Limb (tissue), 2 donors: ENCODE measurements at regions not wholly inside any gene's neighbourhood (a gene's known extent, or its start where the extent isn't known, plus 50 kb on each side); places are given as distances from the start of the nearest gene placed in this dataset.
A peak's percentile ranks its signal among the peaks of the same experiment; 100 is the strongest.
"Not testable (repeated sequence)": the region's sequence is repeated elsewhere in the genome, so short reads cannot be mapped to it uniquely, and the experiment has no call there.

Source experiments
- DNase-seq, 2 donors: peaks; one replicate each; pipeline ENCODE4 v3.0.0-alpha.2; 2016; ENCODE audit errors: extremely low spot score in 2 of 2

- no peak for DNase-seq
Observed at GRCh38 chr15:87753539-87753938, 503.0 kb downstream of the NTRK3 start.

- DNase-seq, result peak in 1 of 2 donors; percentile 67
Observed at GRCh38 chr15:87752250-87752951, 504.1 kb downstream of the NTRK3 start.

GRCh38 chr15:87748483-87748882 is 508.1 kb downstream of the NTRK3 start:
- no peak for DNase-seq

GRCh38 chr15:87747087-87747486 is 509.5 kb downstream of the NTRK3 start:
- DNase-seq, result no peak

DNA sequence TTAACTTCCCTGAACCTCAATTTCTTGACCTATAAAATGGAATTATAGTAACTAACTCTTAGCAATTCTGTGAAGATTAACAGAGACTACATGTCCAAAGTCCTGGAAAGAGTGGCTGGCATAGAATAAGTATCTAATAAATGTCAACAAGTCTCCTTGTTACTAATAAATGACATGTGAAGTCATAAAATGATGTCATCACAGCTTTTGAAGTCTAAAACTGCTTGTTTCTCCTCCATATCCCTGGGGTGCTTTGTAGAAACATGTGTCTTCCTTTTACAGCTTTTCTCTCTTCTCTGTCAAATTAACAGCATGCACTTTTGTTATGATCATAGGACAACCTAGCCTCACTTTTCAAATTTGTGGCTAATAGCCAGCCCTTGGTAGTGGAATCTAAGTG is 510.2 kb downstream of the NTRK3 start:
- peak in 1 of 2 donors; percentile 26 for DNase-seq

- DNase-seq, result no peak
Observed at GRCh38 chr15:87744815-87745214, 511.7 kb downstream of the NTRK3 start.

- DNase-seq, result no peak
Observed at GRCh38 chr15:87743562-87743961, 513.0 kb downstream of the NTRK3 start.

DNA sequence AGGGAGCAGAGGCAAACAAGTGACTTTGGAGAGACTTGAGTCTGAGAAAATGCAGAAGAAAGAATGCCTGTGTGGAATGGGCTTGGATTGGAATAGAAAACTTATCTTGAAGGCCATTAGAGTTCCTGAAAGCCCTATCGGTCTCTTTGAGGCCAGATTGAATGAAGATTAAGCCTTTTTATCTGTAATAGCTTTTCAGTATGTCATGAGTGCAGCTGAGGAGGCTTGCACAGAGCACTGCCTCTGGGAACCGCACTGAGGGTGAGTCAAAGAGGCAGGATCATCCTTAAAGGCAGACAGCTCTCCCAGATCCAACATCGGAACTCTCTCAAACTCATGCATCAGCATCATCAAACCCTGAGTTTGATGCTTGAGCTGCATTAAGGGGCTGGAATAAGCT is 515.2 kb downstream of the NTRK3 start:
- no peak for DNase-seq

DNA sequence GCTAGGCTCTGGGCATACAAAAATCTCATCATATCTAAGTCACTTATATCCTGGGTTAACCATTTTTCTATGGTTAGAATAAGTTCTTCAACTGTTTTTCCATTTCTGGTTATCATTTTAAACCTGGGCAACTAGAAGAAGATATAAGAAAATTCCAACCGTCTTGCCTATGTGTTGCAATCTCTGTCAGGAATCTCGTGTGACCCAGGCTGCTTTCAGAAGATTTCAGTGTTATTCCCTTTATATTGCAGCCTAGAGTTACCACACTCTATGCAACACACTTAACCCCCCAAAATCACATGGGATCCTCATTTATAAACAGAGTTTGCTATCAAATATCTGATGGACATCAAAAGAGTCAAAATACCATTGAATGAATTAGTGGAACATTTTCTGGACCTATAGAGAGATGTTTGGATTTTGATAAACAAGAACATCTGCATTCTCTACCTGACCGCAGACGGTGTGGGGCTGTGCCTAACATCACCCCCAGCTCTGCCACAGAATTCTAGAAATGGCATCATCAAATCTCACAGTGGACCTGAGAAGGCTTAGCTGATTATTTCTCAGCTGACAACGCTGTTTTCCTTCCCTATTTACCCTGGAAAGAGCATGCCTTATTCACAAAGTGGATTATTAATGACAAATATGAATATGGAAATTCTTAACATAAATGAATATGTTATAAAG is 515.7 kb downstream of the NTRK3 start:
- no peak for DNase-seq

DNA sequence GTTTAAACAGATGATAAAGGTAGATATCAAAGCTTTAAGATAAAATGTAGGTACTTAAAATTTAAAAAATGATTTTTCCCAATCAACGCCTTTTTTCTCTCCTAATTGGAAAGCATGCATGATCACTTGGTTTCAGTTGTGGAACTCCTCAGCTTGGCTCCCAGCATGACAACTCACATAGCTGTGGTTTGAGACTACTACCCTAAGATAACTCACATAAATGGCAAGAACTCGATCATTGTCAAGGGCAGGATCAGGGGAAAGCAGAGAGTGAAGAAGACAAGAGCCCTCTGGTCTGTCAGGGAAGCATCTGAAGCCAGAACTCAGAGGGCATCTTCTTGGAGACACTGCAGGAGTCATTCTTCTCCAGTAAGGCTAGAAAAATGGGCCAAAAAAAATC is 516.7 kb downstream of the NTRK3 start:
- no peak for DNase-seq

GRCh38 chr15:87739081-87739480 is 517.5 kb downstream of the NTRK3 start:
- DNase-seq, result no peak

DNA sequence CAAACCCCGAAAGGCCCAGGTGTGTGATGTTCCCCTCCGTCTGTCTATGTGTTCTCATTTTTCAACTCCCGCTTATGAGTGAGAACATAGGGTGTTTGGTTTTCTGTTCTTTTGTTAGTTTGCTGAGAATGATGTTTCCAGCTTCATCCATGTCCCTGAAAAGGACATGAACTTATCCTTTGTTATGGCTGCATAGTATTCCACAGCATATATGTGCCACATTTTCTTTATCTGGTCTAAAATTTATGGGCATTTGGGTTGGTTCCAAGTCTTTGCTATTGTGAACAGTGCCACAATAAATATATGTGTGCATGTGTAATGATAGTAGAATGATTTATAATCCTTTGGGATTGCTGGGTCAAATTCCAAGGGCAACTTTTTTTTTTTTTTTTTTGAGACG is 519.1 kb downstream of the NTRK3 start:
- not testable (repeated sequence) for DNase-seq

- DNase-seq, result no peak
Observed at GRCh38 chr15:87736891-87737389, 519.6 kb downstream of the NTRK3 start.

GRCh38 chr15:87736401-87736800 is 520.1 kb downstream of the NTRK3 start:
- no peak for DNase-seq

DNA sequence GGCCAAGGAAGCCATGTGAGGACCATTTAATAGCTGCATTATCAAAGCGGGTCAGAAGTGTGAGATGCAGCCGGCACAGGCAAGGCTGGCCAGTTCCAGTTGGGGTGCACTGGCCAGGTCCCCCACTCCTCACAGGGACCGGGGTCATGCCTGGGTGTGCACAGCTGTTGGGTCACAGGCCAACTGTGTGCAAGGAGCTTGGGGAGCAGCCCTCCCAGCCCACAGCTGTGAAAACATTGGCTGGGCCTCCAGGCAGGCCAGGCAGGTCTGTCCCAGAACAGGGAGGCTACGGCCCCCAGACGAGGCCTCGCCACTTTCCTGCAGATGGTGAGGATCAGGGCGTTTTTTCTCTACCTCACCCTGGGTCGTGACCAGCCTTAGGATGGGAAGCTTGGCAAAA is 521.0 kb downstream of the NTRK3 start:
- DNase-seq, result no peak

GRCh38 chr15:87734571-87735373 is 521.8 kb downstream of the NTRK3 start:
- DNase-seq, result no peak

DNA sequence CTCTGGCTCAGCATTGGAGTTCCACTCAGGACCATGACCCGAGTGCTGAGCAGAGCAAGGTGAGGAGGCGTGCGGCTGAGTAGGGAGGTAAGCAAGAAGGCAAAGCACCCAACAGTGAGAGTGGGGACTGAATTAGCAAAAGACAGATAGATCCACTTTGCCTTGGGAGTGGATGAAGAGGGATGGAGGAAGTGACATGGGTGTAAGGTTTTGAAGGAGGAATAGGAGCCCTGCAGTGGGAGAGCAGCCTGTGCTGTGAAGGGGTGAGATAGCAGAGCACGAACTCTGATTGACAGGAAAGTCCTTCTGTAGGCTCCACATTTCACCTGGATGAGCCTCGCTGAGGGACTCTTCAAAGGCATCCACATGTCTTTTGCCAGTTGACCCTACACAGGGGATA is 522.6 kb downstream of the NTRK3 start:
- no peak for DNase-seq

- no peak for DNase-seq
Observed at GRCh38 chr15:87733541-87733941, 523.0 kb downstream of the NTRK3 start.

- DNase-seq, result no peak
Observed at GRCh38 chr15:87732976-87733375, 523.6 kb downstream of the NTRK3 start.

DNA sequence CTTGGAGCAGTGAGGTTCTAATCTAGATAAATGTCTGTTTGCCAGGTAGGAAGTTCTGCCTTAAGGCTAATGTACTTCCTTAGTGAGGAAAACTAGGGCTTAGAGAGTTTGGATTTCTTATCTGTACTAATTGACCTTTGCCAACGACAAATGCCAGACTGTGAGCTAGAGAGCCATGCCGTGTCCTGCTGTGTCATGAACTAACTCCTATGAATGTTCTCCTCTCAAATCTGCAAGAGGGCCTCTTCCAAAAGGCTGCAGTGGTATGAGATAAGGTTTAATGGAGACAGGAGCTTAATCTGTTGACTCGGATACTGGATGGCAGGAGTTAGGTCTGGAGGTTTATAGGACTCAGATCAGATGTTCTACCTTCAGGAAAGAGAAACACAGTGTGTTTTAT is 524.9 kb downstream of the NTRK3 start:
- DNase-seq, result no peak

GRCh38 chr15:87730706-87731105 is 525.8 kb downstream of the NTRK3 start:
- no peak for DNase-seq

GRCh38 chr15:87728998-87729397 is 527.5 kb downstream of the NTRK3 start:
- DNase-seq, result no peak
